IPS-NIHi11 (cell line): ENCODE measurements at regions not wholly inside any gene's neighbourhood (a gene's known extent, or its start where the extent isn't known, plus 50 kb on each side); places are given as distances from the start of the nearest gene placed in this dataset.

ENCODE experiments used
- DNase-seq: peaks from one replicate; pipeline ENCODE4 v3.0.0; 2012; ENCODE audit warnings: mixed read lengths, low spot score

DNA sequence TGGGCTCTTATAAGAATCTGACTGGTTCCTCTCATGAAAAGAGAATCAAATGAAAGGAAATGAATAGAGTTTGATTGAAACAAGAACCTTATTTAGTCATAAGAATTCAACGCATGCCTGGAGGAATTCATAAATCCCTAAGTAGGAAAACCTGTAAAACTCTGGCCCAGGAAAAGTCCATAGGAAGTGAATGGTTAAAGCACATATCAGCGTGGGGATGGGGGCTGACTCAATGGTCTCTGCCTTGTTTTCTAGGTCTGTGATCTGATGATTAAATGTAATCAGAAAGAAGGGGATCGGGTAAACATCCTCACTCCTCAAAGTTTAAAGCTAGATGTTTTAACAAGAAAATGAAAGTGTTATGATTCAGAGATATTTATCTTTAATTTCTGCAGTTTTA lies 759.4 kb upstream of the C9orf72 start:
- DNase-seq = no peak

DNA sequence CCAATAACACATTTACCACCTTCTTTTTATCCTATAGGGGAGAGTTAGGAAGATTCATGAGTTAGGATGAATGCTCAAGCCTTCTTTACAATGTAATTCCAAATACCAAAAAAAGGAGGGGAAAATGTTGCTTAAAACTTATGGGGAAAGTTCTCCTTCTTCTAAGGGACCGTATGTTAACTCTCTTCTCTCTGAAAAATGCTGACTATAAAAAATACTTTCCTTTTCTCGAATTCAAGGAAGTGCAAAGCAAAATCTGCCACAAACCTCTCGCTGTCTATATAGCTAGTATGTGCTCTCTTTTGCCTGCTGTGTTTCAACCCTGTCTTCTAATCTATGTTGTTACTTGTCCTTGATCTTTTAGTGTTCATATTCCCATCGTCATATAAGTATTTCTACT lies 768.6 kb upstream of the C9orf72 start:
- no peak for DNase-seq

DNA sequence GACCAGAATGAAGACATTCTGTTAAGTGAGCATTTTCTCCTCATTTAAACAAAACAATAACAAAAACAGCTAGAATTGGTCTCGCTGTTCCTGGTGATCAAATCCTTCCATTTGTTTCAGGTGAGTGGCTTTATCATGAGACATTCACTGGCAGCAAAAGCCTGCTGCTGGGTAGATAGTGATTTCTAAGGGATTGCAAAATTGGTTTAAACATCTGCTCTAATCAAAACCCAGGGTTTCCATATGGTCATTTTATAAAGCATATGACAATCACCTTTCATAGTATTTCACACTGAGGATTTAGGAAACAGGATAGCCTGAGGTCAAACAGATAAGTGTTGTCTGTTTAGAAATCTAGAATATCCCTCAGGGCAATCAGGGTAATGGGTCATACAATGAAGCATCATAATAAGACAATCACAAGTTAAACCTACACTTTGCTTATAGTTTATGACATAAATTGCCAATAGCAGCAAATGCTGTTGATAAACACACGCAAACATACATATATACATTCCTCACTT lies 769.6 kb upstream of the C9orf72 start:
- no peak for DNase-seq

DNA sequence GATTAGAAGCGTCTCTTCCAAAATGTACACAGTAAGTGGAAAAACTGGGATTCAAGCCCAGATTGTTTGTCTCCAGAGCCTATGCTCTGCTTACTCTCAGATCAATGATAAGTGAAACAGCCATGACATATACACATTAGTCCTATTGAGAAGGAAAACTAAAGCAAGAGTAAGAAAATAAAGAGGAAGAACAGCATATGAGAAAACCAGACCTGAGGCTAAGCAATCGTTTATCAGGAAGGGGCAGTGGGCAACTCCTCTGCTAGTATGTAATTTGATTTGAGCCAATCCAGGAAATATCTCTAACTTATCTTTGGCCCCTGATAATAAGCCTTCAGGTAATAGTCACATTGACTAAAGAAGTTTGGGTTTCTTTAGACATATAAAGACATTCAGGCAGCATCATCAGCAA lies 789.9 kb upstream of the C9orf72 start:
- no peak for DNase-seq

DNA sequence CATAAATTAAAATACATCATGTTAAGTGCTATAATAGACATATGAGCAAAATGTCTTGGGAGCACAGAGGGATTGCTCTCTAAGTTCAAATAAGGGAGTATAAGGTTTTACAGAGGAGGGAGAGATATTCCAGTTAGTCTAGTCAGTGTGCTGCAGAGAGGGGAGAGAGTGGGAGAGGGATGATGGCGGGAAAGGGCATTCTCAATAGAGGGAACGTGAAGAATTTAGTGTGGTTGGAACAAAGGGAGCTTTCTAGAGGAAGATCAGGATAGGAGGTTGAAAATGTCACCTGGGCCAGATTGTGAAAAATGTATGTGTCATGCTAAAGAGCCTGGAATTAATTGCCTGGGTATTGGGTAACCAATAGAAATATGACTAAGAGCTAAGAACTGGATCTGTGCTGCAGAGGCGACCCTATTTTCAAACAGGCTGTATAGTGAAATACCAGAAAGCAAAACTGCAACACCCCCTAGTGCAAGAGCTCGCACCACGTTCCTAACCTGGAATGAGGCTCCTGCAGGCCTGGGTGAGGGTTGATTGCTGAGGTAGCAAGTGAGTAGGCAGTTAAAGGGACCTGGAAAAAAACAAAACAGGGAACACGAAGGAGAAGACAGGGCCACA lies 791.8 kb upstream of the C9orf72 start:
- DNase-seq = peak; percentile 35

DNA sequence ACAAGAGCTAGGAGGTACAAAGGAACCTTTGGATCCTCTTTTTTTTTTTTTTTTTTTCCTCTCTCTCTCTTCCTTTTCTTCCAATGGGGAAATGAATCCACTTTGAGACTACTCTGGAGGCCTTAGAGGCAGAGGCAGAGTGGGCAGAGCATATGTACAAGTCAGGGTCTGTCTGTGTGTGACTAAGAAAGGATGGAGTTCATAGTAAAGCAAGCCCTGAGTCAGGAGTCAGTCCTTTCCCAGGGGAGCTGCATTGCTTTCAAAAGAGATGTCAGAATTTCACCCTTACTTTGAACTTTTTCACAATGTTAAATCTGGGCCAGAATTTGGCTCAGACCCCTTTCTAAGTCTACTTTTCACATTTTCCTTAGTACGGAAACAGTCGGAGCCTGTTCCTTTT lies 792.4 kb upstream of the C9orf72 start:
- DNase-seq = no peak

DNA sequence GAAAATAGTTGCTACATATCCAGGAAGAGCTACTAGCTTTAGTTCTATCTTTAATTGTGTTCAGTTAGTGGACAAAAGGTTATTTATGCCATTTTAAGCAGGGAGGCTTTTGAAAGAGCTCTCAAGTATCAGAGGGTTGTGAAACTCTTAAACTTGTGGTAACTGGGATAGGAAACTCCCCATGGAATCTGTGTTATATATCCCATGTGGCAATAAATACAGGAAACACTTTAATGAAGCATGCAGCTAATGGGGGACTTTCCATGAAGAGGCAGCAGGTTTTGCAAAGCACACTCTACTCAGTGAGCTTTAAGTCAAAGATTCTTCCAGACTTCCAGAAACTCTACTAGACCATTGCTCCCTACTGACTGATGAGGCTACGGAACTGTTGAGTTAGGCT lies 805.0 kb upstream of the C9orf72 start:
- DNase-seq = no peak

DNA sequence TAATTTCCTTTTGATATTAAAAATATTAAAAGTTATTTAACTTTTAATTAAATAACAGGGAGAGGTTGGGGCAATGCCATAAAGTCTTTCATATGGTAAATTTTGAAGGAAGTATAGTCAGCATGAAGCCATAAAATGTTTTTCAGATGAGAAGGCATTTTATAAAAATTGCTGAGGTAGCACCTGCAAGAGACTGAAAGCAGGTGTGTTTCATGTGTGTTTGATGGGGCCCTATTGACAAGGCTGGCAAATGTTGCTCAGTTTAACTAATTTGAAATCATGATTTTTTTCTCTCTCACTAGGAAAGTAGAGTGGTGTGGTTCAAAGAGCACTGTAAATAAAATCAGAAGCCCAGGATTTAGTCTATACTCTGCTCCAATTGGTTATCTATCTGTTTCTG lies 805.8 kb upstream of the C9orf72 start:
- no peak for DNase-seq

DNA sequence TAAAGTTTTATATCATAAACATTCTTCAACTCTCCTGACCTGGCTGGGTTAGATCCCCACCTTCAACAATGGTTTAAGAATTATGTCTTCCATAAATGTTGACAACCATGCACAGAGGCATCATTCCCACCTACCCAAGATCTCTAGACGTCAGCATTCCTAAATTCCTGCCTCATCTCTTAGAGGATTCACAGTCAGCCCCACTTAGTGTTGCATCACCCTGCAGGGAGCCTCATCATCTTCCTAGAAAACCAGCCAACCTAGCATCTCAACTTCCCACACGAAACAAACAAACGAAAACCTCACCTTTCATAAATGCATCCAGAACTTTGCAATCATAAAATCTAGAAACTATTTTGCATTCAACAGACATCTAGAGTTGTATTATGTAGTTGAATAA lies 816.1 kb upstream of the C9orf72 start:
- DNase-seq = peak; percentile 13

DNA sequence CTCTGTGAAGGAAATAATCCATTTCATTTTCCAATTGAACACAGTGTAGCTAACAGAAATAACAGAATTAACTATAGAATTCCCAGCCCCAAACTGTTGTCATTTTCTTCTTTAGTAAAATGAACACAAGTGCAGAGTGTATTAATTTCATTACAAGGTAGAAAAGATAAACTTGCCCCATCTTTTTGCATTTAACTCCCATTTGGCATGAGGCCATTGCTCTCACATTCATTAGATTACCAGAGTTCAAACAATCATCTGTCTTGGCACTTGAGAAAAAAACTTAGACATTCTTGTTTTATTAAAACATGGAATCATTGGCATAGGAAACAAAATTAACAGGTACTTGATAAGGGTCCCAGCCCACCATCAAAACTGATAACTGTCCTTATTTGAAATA lies 821.5 kb upstream of the C9orf72 start:
- DNase-seq = no peak

DNA sequence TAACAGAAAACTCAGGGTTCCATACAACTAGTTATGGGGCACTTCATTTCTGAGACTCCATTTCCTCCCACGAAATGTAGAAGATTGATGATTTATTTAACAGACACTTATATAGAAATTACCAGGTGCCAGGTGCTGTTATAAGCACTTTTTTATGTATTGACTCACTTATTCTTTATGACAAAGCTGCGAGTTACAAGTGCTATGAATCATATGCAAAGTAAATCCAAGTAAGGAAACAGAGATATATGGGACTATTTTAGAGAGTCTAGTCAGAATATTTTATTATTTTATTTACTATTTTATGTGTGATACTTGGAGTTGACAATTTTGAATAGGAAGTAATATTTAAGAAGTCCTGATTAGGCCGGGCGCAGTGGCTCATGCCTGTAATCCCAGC lies 822.8 kb upstream of the C9orf72 start:
- DNase-seq = no peak

DNA sequence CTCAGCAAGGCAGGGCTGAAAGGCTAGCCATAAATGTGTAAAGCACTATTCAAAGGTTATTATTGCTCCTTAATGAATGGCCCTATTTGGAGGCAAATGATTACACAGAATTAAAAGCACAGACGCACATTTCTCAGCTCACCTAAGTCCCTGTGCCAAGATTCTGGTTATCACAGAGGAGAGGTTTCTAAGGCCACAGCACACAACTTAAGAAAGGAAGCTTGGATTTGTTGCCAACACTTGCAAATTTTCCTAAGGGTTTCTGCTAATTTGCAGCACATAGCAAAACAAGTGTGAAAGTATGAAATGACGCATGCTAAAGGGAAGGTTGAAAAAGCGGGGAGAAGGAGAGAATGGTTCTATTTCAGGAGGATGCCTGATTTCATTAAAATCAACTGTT lies 834.1 kb upstream of the C9orf72 start:
- no peak for DNase-seq

DNA sequence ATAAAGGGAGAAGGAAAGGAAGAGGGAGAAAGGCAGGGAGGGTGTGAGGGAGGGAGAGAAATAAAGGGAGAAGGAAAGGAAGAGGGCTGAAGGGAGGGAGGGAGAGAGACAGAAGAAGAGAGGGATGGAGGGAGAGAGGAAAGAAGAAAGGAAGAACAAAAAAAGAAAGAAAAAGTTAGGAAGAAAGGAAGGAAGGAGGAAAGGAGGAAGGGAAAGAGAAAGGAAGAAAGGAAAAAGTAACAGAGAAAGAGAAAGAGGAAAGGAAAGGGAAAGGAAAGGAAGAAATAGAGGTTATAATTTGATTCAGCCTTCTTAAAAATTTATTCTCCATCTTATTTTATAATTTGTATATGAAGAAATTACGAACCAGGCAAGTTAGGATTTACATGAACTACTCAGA lies 836.6 kb upstream of the C9orf72 start:
- DNase-seq = no peak

DNA sequence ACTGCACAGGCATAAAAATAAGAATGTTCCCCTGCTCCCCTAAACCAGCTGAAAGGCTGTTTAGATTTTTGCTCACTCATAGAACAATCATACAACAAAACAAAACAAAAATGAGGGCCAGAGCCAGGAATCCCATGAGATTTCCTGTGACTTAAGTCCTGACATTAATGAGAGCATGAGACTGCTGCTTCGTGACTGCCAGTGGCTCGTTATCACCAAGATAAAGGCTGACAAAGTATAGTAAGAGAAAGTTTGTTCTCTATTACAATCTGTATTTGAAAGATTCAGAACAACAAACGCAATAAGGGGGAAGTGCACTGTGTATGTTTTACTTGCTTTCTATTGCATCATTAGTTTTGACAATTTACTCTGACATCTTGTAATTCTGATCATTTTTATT lies 837.1 kb upstream of the C9orf72 start:
- DNase-seq = no peak

DNA sequence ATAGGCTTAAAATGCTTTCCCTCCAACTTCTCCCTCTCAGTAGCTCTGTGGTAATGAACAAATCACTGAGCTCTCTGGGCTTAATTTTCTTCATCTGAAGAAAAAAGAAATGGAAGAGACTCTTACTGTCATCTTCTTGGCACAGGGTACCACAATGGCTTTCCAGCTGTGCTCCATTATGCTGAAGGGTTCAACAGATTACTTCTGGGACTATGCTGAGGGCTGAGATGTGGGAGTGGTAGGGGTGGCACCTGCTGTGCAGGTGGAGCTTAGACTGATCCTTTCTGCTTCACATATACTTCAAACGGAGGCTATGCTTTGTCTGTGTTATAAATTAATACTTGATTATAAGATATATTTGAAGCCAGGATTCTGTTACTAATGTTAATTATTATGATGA lies 840.2 kb upstream of the C9orf72 start:
- DNase-seq = no peak

DNA sequence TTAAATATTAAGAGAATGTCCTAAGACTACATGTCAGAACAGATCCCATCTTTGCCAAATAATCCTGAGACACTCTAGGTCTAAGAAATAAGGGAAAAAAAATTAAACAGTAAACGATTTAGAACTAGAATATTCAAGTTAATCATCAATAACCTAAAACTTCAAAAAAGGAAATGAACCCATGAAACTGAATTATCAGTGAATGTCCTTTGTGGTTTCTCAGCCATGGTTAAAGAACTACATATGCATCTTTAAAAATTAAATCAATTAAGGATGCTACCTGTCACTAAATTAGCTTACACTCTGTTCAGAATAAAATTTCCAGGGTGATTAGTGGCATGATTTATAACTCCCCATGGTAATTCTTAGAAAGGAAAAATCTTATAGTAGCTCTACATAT lies 850.0 kb upstream of the C9orf72 start:
- no peak for DNase-seq

DNA sequence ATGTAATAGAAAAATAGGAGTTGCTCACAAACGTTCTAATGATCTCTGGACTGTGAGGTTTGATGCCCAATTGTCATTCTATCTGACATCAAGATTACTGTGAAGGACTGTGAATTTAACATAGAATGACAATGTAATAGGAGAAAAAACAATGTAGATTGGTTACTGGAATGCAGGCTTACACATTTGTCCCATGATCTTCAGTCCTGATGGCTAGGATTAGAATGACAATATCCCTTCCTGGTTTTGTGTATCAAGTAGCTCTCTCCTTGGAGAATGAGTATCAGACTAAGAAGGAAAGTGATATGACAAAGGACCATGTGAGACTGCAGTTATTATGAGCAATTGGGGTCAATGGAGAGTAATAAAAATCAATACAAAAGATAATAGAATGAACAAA lies 862.2 kb upstream of the C9orf72 start:
- DNase-seq = no peak

DNA sequence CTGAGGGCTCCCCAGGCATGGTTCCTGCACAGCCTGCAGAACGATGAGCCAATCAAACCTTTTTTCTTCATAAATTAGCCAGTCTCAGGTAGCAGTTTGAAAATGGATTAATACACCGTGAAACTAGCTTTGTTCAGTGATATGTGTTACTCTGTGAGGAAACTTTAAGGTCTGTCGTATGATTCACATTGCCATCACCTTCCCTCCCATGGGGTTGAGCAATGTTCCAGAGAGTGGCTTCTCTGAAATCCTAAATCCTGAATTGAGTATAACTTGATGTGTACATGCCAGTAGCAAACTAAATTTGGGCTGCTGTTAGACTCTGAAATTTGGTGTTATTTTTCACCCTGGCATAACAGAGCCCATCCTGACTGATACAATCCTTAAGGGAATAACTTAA lies 866.4 kb upstream of the C9orf72 start:
- DNase-seq = no peak

DNA sequence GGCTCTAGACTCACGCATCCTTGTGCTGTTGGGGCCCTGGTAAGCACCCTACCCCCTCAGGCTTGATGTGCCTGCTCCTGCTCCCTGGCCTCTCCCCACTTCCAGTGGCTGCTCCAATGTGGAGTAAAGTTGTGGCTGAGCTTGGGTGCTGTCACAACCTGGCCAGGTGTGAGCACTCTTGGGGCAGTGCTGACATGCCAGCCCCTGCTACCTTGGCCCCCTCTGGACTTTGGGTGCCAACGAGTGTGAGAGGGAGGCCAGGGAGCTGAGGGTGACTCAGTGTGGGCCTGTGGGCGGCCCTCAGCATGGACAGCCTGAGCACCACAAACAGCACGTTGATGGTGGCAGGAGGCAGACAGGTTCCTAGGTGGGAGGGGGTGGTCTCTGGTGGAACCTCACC lies 870.2 kb upstream of the C9orf72 start:
- no peak for DNase-seq

DNA sequence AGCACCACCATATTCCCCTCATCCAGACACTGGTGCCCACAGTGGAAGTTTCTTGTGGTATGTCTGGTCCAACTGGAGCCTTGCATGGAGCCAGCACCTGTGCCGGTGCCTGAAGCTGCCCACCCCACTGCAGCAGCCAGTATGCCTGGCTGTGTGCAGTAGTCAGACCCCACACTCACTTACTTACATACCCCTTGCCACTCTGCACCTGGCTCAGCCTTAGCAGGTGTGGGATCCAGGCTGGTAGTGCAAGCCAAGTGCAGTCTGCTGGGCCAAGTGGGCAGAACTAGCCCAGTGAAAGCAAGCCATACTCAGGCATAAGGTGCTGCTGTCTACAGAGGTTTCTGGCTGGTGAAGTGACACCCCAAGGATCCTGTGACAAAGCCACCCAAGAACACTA lies 871.4 kb upstream of the C9orf72 start:
- DNase-seq = no peak

DNA sequence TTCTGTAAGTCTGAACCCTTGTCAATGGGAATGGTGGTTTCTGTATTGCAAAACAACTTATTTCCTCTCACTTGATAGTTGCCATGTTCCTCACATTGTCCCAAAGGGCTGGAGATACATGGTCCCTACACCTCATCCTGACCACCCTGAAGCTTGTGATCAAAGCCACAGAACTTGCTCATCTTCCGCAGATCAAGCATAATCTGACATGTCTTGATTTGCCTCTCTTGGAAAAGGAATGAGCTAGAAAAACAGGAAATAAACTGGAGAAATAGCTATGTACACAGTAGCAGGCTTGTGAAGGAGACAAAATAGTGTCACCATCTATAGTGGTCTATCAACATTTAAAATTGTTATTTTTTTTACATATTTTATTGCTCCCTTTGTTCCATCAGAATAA lies 871.9 kb upstream of the C9orf72 start:
- no peak for DNase-seq

DNA sequence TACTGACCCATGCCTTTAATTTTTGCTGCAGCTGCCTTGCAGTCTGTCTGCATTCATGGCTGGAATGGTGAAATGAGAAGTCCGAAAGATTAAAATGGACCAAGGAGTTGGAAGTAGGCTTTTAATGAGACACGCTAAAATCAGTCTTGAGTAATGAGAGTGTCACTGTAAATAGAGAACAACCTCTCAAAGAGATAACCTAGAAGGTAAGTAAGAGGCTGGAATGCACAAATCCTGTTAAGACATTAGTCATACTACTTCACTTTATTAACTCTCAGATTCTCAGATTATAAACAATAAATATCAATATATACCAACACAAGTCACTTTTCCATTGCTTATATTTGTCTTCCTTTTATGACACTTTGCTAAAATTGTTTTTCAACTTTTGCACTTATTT lies 880.6 kb upstream of the C9orf72 start:
- DNase-seq = no peak

DNA sequence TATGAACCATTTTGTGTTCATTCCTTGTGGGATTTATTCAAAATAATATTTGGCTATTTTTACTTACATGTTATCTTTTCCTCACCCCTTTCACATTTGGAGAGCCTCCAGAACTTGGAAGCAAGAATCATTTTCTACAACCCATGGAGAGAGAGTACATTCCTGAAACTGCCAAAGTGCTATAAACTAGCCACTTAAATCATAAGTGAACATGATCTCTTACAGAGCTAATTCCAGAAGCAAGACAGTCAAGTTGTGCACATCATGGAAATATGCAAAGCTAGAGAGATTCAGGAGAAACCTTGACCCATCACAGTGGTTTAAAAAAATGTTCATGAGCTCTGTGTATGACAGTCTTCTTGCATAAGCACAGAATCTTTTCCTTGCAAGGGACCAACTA lies 883.6 kb upstream of the C9orf72 start:
- no peak for DNase-seq

DNA sequence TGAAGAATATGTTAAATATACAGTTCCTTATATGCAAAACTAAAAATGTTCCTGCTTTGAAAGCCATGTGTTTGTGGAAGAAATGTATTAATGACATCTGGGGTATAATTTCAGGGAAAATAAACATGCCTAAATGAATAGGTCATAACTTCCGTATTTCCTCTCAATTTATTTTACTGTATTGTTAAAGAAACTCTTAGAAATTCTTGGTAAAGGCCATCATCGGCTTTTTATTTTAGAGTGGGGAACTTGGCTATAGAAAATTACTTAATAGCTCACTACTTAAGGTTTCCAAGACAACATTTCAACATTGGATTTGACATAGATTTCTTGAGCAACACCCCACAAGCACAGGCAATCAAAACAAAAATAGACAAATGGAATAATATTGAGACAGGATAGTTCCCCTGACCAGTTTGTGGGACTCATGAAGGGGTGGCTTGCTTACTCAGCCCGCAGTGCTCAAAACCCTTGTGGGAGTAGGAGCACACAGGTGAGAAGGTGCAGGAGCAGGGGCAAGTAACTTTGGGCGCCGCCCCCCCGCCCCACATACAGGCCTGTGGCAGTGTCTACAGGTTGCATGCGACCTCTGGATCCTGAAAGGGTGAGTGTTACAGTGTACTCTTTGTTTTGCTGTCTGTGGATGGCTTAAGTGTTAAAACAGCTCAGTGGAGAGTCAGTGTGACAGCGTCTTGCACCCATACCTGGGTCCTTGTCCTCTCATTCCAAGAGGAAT lies 891.4 kb upstream of the C9orf72 start:
- no peak for DNase-seq
